Ovary (tissue), 7 donors: ENCODE measurements at regions not wholly inside any gene's neighbourhood (a gene's known extent, or its start where the extent isn't known, plus 50 kb on each side); places are given as distances from the start of the nearest gene placed in this dataset.

Experiments used
- DNase-seq, 5 donors: peaks; one replicate each; pipeline ENCODE4 v3.0.0-alpha.2; 2019 to 2020
- H3K27ac ChIP-seq, 2 donors: fragments of 200-600 bp; one replicate each; pipeline versions ENCODE4 v1.5.1 to v1.8.0; 2019 to 2022
- H3K27me3 ChIP-seq: fragments of 200-600 bp; one replicate; pipeline ENCODE4 v1.8.0; 2022
- H3K36me3 ChIP-seq: fragments of 200-600 bp; sonication (generic); one replicate; pipeline ENCODE4 v1.5.1; 2019
- H3K4me1 ChIP-seq: one replicate; pipeline ENCODE4 v1.8.1; 2013; ENCODE audit warnings: mild to moderate bottlenecking, moderate library complexity; ENCODE audit not compliant: insufficient read depth
- H3K4me3 ChIP-seq: fragments of 200-600 bp; sonication (generic); one replicate; pipeline ENCODE4 v1.5.1; 2017
- H3K9me3 ChIP-seq, 2 donors: fragments of 200-600 bp in 1 of 2; sonication (generic) in 1 of 2; one replicate each; pipeline versions ENCODE4 v1.5.1 to v1.8.1; 2013 to 2019; ENCODE audit warnings: mild to moderate bottlenecking in 1 of 2, moderate library complexity in 1 of 2
- EP300 ChIP-seq: sonication (generic); formaldehyde crosslinking; IDR thresholded peaks from one replicate; pipeline ENCODE4 v1.6.1; 2017; ENCODE audit warnings: antibody characterized with exemption
- POLR2A ChIP-seq: fragments of 450-650 bp; IDR thresholded peaks from one replicate; pipeline ENCODE4 v1.6.1; 2017; ENCODE audit warnings: antibody characterized with exemption, mild to moderate bottlenecking, moderate library complexity
- WGBS, 3 donors: extraction: QIAGEN DNeasy Blood & Tissue Kit in 1 of 3; methylation state at CpG; one replicate each; pipeline versions ENCODE4 v1.1.5 to v1.1.7; 2013 to 2017; 5-methylcytosine and 5-hydroxymethylcytosine counted together
- intact Hi-C, 4 donors: fragments of 100-400 bp; cut with DNase I; formaldehyde crosslinking; loops; one replicate each; pipeline versions ENCODE4 v1.11.0 to v1.15.1; 2022 to 2023
- TF ChIP-seq, protein P1 (sequence below), 3 donors: fragments of 450-650 bp in 2 of 3; fragments of 200-600 bp in 1 of 3; IDR thresholded peaks; one replicate each; pipeline versions ENCODE4 v1.5.1 to v1.8.0; 2016 to 2022; ENCODE audit warnings: antibody characterized with exemption in 3 of 3, mild to moderate bottlenecking in 1 of 3
- donor health status: DM: no; HTN: no; CAD: no; lungs with moderate emphysema.
- donor health status: DM: no; HTN: no; CAD: no.
- donor health status: Bipolar disorder and iron deficiency.
- donor health status: DM: no; HTN: no; CAD: no.
- donor health status: DM: yes; HTN: yes; CAD: no.

DNA sequence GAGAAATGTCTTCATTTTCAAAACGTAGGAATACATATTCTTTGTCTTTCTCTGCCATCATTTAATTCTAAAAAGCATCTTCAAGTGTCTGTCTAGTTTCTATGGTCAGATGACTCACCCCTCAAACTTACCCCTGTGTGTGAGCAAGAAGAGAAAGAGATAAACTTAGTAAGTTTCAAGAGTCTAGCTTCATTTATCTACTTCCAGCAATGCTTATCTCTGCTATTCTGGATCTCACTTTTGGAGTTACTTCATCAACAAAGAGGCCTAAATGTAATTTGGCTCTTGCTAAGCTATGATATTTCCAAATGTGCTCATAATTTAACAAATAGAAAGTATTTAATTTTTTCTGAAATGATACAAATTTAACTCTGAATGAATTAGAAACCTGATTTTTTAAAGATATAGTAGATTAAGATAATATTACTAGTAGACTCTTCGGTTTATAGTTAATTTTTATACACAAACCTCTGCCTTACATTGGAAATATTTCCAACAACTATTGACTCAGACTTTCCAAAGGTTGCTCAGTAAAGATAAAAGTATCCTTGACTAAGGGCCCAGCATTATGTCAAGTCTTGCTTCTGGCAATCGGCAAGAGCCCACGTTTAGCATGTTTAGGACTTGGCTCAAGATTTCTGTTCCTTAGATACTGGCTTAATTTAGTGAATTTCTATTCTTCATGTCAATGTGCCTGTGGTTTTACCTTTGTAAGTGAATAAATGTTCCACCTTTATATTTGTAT lies 1511.0 kb upstream of the SLC10A2 start:
- DNase-seq, result no peak
- no peak overlapping the region for H3K27ac ChIP-seq
- no peaks in the 10 kb centered on the region for H3K36me3 ChIP-seq
- H3K4me1 ChIP-seq, result no peaks in the 10 kb centered on the region
- no peak overlapping the region for H3K4me3 ChIP-seq
- H3K27me3 ChIP-seq, result no peaks in the 10 kb centered on the region
- H3K9me3 ChIP-seq, result no peaks in the 10 kb centered on the region
- TF ChIP-seq POLR2A, result no peak
- TF ChIP-seq, protein P1, sequence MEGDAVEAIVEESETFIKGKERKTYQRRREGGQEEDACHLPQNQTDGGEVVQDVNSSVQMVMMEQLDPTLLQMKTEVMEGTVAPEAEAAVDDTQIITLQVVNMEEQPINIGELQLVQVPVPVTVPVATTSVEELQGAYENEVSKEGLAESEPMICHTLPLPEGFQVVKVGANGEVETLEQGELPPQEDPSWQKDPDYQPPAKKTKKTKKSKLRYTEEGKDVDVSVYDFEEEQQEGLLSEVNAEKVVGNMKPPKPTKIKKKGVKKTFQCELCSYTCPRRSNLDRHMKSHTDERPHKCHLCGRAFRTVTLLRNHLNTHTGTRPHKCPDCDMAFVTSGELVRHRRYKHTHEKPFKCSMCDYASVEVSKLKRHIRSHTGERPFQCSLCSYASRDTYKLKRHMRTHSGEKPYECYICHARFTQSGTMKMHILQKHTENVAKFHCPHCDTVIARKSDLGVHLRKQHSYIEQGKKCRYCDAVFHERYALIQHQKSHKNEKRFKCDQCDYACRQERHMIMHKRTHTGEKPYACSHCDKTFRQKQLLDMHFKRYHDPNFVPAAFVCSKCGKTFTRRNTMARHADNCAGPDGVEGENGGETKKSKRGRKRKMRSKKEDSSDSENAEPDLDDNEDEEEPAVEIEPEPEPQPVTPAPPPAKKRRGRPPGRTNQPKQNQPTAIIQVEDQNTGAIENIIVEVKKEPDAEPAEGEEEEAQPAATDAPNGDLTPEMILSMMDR (IDR thresholded peaks at IDR 0.05), result no peak
- no peak for TF ChIP-seq EP300
- intact Hi-C loops, result no loop called here
- 20 to 23% (median 23%) methylated on average over 4 of the region's 4 CpGs for WGBS, 3 donors

GRCh38 chr13:104571893-104572229 lies 1505.6 kb upstream of the SLC10A2 start:
- H3K27me3 ChIP-seq, result no peaks in the 10 kb centered on the region
- TF ChIP-seq, protein P1 (IDR thresholded peaks at IDR 0.05), result no peak
- TF ChIP-seq EP300, result no peak
- no peak for TF ChIP-seq POLR2A
- H3K4me3 ChIP-seq, result no peak overlapping the region
- 46 to 51% (median 51%) methylated on average over 2 of the region's 2 CpGs for WGBS, 3 donors
- no peaks in the 10 kb centered on the region for H3K9me3 ChIP-seq
- H3K4me1 ChIP-seq, result no peaks in the 10 kb centered on the region
- intact Hi-C loops, result no loop called here
- no peak for DNase-seq
- H3K27ac ChIP-seq, result no peak overlapping the region
- no peaks in the 10 kb centered on the region for H3K36me3 ChIP-seq

GRCh38 chr13:104571161-104571892 lies 1505.1 kb upstream of the SLC10A2 start:
- no peaks in the 10 kb centered on the region for H3K27me3 ChIP-seq
- TF ChIP-seq POLR2A, result no peak
- TF ChIP-seq, protein P1 (IDR thresholded peaks at IDR 0.05), result peak in 1 of 3 donors; percentile 53
- intact Hi-C loops, result no loop called here
- H3K4me1 ChIP-seq, result no peaks in the 10 kb centered on the region
- peak in 4 of 5 donors; percentile 16 to 56 (median 21) for DNase-seq
- H3K4me3 ChIP-seq, result no peak overlapping the region
- 32 to 40% (median 33%) methylated on average over 12 of the region's 12 CpGs for WGBS, 3 donors
- H3K36me3 ChIP-seq, result no peaks in the 10 kb centered on the region
- H3K27ac ChIP-seq, result no peak overlapping the region
- no peaks in the 10 kb centered on the region for H3K9me3 ChIP-seq

DNA sequence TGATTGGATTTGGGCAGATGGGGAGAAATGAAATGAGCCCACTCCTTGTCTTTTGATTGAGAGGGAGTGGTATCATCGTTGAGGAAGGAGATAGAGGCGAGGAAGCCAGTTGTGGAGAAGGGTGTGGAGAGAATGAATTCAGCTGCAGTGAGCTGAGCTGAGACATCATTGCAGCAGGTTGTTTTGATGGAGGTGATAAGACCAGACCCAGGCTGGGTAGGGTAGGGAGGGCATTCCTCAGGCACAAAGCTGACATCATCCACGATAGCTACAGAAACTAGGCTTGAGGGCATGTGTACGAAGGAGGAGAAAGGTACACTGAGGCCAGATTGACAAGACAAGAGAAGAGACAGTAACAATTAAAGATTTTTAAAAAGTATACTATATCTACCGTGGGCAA lies 1500.9 kb upstream of the SLC10A2 start:
- no peak for TF ChIP-seq POLR2A
- no peak for TF ChIP-seq EP300
- TF ChIP-seq, protein P1 (IDR thresholded peaks at IDR 0.05), result no peak
- DNase-seq, result no peak
- WGBS, 3 donors, result 88 to 94% (median 90%) methylated on average over 5 of the region's 5 CpGs
- intact Hi-C loops, result no loop called here
- H3K4me3 ChIP-seq, result no peak overlapping the region
- H3K9me3 ChIP-seq, result no peaks in the 10 kb centered on the region
- H3K4me1 ChIP-seq, result no peaks in the 10 kb centered on the region
- no peak overlapping the region for H3K27ac ChIP-seq
- H3K36me3 ChIP-seq, result no peaks in the 10 kb centered on the region
- no peaks in the 10 kb centered on the region for H3K27me3 ChIP-seq
